Nephron progenitor cell (in vitro differentiated cells): ENCODE measurements at regions not wholly inside any gene's neighbourhood (a gene's known extent, or its start where the extent isn't known, plus 50 kb on each side); places are given as distances from the start of the nearest gene placed in this dataset.

Experiments used
- DNase-seq: peaks from one replicate; pipeline ENCODE4 v3.0.0; 2021
- H3K27ac Mint-ChIP-seq: 2 replicates; pipeline ENCODE4 v1.8.0; 2021; ENCODE audit warnings: mild to moderate bottlenecking, moderate library complexity, mixed read lengths
- H3K27me3 Mint-ChIP-seq: 2 replicates; pipeline ENCODE4 v1.8.0; 2021; ENCODE audit warnings: mild to moderate bottlenecking, low read depth, mixed read lengths; ENCODE audit not compliant: poor library complexity
- H3K36me3 Mint-ChIP-seq: 2 replicates; pipeline ENCODE4 v1.8.0; 2021; ENCODE audit warnings: low read depth, mixed read lengths
- H3K4me1 Mint-ChIP-seq: 2 replicates; pipeline ENCODE4 v1.8.0; 2021; ENCODE audit warnings: mixed read lengths
- H3K4me3 Mint-ChIP-seq: 2 replicates; pipeline ENCODE4 v1.8.0; 2021; ENCODE audit warnings: mild to moderate bottlenecking, moderate library complexity, mixed read lengths
- H3K9me3 Mint-ChIP-seq: 2 replicates; pipeline ENCODE4 v1.8.0; 2021; ENCODE audit warnings: mild to moderate bottlenecking, moderate library complexity, mixed read lengths
- CTCF ChIP-seq: fragments of 200-600 bp; sonication (generic); IDR thresholded peaks from 2 replicates; pipeline ENCODE4 v1.5.0; 2021; ENCODE audit warnings: antibody characterized with exemption

- H3K4me1 Mint-ChIP-seq: peaks cover 49% of the 10 kb centered on the region
- H3K27ac Mint-ChIP-seq: no peak overlapping the region
- peaks cover 38% of the 10 kb centered on the region for H3K27me3 Mint-ChIP-seq
- TF ChIP-seq CTCF: no peak
- H3K9me3 Mint-ChIP-seq: no peaks in the 10 kb centered on the region
- H3K36me3 Mint-ChIP-seq: no peaks in the 10 kb centered on the region
- no peak overlapping the region for H3K4me3 Mint-ChIP-seq
- DNase-seq: no peak
Measured at GRCh38 chr22:42326301-42326700, 55.8 kb upstream of the TCF20 start.

GRCh38 chr22:42324990-42325710 lies 54.7 kb upstream of the TCF20 start:
- H3K4me1 Mint-ChIP-seq: peaks cover 50% of the 10 kb centered on the region
- no peaks in the 10 kb centered on the region for H3K36me3 Mint-ChIP-seq
- TF ChIP-seq CTCF: no peak
- no peak overlapping the region for H3K4me3 Mint-ChIP-seq
- no peak overlapping the region for H3K27ac Mint-ChIP-seq
- peaks cover 39% of the 10 kb centered on the region for H3K27me3 Mint-ChIP-seq
- DNase-seq: no peak
- H3K9me3 Mint-ChIP-seq: no peaks in the 10 kb centered on the region

- Mint-ChIP-seq H3K36me3 (no peaks in the 10 kb centered on the region), H3K4me3 (no peak overlapping the region), H3K4me1 (peaks cover 50% of the 10 kb centered on the region), H3K27me3 (peaks cover 39% of the 10 kb centered on the region), H3K27ac (no peak overlapping the region), H3K9me3 (no peaks in the 10 kb centered on the region)
- TF ChIP-seq CTCF: no peak
- no peak for DNase-seq
Measured at GRCh38 chr22:42324566-42324965, 54.1 kb upstream of the TCF20 start.

GRCh38 chr22:42323971-42324370 lies 53.5 kb upstream of the TCF20 start:
- no peak overlapping the region for H3K4me3 Mint-ChIP-seq
- no peak for DNase-seq
- no peak for TF ChIP-seq CTCF
- no peaks in the 10 kb centered on the region for H3K36me3 Mint-ChIP-seq
- H3K27me3 Mint-ChIP-seq: peaks cover 39% of the 10 kb centered on the region
- H3K27ac Mint-ChIP-seq: no peak overlapping the region
- H3K9me3 Mint-ChIP-seq: no peaks in the 10 kb centered on the region
- H3K4me1 Mint-ChIP-seq: peaks cover 46% of the 10 kb centered on the region

GRCh38 chr22:42322562-42322926 lies 52.1 kb upstream of the TCF20 start:
- no peak for TF ChIP-seq CTCF
- H3K9me3 Mint-ChIP-seq: no peaks in the 10 kb centered on the region
- H3K4me1 Mint-ChIP-seq: peaks cover 38% of the 10 kb centered on the region
- no peaks in the 10 kb centered on the region for H3K36me3 Mint-ChIP-seq
- no peak for DNase-seq
- H3K27ac Mint-ChIP-seq: no peak overlapping the region
- H3K27me3 Mint-ChIP-seq: peaks cover 31% of the 10 kb centered on the region
- peak overlapping the region; percentile 16 for H3K4me3 Mint-ChIP-seq

- peaks cover 34% of the 10 kb centered on the region for H3K27me3 Mint-ChIP-seq
- H3K36me3 Mint-ChIP-seq: no peaks in the 10 kb centered on the region
- DNase-seq: no peak
- no peak overlapping the region for H3K27ac Mint-ChIP-seq
- peaks cover 42% of the 10 kb centered on the region for H3K4me1 Mint-ChIP-seq
- TF ChIP-seq CTCF: no peak
- H3K9me3 Mint-ChIP-seq: no peaks in the 10 kb centered on the region
- peak overlapping the region; percentile 16 for H3K4me3 Mint-ChIP-seq
Measured at GRCh38 chr22:42321908-42322561, 51.6 kb upstream of the TCF20 start.
